Parathyroid adenoma (tissue), 2 donors: ENCODE measurements at regions not wholly inside any gene's neighbourhood (a gene's known extent, or its start where the extent isn't known, plus 50 kb on each side); places are given as distances from the start of the nearest gene placed in this dataset.

Experiments
- H2AFZ ChIP-seq: fragments of 300-600 bp; sonication (generic); one replicate; pipeline ENCODE4 v1.7.0; 2017; ENCODE audit warnings: antibody characterized with exemption, mild to moderate bottlenecking
- H3K27ac ChIP-seq: fragments of 300-600 bp; sonication (generic); one replicate; pipeline ENCODE4 v1.7.0; 2017
- H3K27me3 ChIP-seq: fragments of 300-600 bp; sonication (generic); one replicate; pipeline ENCODE4 v1.7.0; 2017; ENCODE audit warnings: low read length; ENCODE audit not compliant: control insufficient read depth, insufficient read depth
- H3K36me3 ChIP-seq: fragments of 300-600 bp; sonication (generic); one replicate; pipeline ENCODE4 v1.7.0; 2017; ENCODE audit warnings: low read length; ENCODE audit not compliant: control insufficient read depth, insufficient read depth
- H3K4me1 ChIP-seq: fragments of 300-600 bp; sonication (generic); one replicate; pipeline ENCODE4 v1.7.0; 2017; ENCODE audit warnings: control low read depth
- H3K4me2 ChIP-seq: fragments of 300-600 bp; sonication (generic); one replicate; pipeline ENCODE4 v1.7.0; 2017; ENCODE audit warnings: low read length
- H3K4me3 ChIP-seq: fragments of 300-600 bp; sonication (generic); one replicate; pipeline ENCODE4 v1.7.0; 2017; ENCODE audit warnings: low read depth, low read length
- H3K79me2 ChIP-seq: fragments of 300-600 bp; sonication (generic); one replicate; pipeline ENCODE4 v1.7.0; 2017; ENCODE audit warnings: control low read depth
- H3K9ac ChIP-seq: fragments of 300-600 bp; sonication (generic); one replicate; pipeline ENCODE4 v1.7.0; 2017; ENCODE audit warnings: mild to moderate bottlenecking
- H3K9me3 ChIP-seq: fragments of 300-600 bp; sonication (generic); one replicate; pipeline ENCODE4 v1.7.0; 2017; ENCODE audit warnings: low read length; ENCODE audit not compliant: control insufficient read depth
- TF ChIP-seq, protein P1 (sequence below): fragments of 300-600 bp; sonication (generic); IDR thresholded peaks from one replicate; pipeline ENCODE4 v1.7.0; 2017; ENCODE audit warnings: antibody characterized with exemption, mild to moderate bottlenecking
- donor health status: primary hyperparathyroidism.

DNA sequence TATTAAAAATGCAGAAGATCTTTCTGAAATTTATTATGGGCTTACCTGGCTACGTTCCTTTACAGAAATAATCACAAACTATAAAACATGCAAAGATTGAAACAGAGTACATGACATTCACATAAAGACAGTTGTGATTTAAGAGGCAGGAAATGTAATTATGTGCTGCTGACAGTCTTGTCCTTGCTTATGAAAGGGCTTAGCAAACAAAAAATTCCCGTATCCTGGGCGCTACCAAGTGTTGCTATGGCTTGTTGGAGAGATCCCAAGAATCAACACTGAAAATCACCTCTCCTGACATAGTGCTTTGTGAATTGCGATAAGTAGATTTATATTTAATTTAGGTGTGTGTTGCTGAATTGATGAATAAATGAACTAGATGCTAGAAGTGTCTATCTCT lies 352.5 kb upstream of the C9orf72 start:
- H3K36me3 ChIP-seq: no peaks in the 10 kb centered on the region
- H3K4me3 ChIP-seq: no peak overlapping the region
- no peaks in the 10 kb centered on the region for H3K27me3 ChIP-seq
- H3K9me3 ChIP-seq: no peaks in the 10 kb centered on the region
- no peak overlapping the region for H3K4me2 ChIP-seq
- TF ChIP-seq, protein P1, sequence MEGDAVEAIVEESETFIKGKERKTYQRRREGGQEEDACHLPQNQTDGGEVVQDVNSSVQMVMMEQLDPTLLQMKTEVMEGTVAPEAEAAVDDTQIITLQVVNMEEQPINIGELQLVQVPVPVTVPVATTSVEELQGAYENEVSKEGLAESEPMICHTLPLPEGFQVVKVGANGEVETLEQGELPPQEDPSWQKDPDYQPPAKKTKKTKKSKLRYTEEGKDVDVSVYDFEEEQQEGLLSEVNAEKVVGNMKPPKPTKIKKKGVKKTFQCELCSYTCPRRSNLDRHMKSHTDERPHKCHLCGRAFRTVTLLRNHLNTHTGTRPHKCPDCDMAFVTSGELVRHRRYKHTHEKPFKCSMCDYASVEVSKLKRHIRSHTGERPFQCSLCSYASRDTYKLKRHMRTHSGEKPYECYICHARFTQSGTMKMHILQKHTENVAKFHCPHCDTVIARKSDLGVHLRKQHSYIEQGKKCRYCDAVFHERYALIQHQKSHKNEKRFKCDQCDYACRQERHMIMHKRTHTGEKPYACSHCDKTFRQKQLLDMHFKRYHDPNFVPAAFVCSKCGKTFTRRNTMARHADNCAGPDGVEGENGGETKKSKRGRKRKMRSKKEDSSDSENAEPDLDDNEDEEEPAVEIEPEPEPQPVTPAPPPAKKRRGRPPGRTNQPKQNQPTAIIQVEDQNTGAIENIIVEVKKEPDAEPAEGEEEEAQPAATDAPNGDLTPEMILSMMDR: no peak
- H3K9ac ChIP-seq: no peak overlapping the region
- no peaks in the 10 kb centered on the region for H3K4me1 ChIP-seq
- H3K79me2 ChIP-seq: no peaks in the 10 kb centered on the region
- H3K27ac ChIP-seq: no peak overlapping the region
- H2AFZ ChIP-seq: no peak overlapping the region

DNA sequence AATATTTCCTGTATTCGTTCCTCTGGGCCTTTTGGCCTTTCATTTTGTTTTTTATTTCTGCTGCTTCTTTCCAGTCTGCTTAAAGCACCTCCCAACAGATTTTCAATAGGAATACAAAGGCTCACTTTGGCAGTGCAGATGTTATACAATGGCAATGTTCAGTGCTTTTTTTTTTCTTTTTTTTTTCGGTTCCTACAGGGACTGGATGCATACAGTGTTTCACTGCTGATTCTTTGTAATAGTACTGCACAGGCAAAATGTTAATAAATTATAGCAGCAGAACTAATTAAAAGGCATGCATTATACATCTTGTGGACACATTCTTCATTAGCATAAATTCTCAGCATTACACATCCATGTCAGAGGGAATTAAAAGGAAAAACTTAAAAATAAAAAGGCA lies 356.6 kb upstream of the C9orf72 start:
- Histone ChIP-seq H3K79me2 (no peaks in the 10 kb centered on the region), H3K4me3 (no peak overlapping the region), H3K36me3 (no peaks in the 10 kb centered on the region), H3K4me2 (no peak overlapping the region), H3K27me3 (no peaks in the 10 kb centered on the region), H3K4me1 (no peaks in the 10 kb centered on the region), H3K9me3 (no peaks in the 10 kb centered on the region), H3K9ac (no peak overlapping the region), H3K27ac (no peak overlapping the region), H2AFZ (no peak overlapping the region)
- TF ChIP-seq, protein P1: no peak

DNA sequence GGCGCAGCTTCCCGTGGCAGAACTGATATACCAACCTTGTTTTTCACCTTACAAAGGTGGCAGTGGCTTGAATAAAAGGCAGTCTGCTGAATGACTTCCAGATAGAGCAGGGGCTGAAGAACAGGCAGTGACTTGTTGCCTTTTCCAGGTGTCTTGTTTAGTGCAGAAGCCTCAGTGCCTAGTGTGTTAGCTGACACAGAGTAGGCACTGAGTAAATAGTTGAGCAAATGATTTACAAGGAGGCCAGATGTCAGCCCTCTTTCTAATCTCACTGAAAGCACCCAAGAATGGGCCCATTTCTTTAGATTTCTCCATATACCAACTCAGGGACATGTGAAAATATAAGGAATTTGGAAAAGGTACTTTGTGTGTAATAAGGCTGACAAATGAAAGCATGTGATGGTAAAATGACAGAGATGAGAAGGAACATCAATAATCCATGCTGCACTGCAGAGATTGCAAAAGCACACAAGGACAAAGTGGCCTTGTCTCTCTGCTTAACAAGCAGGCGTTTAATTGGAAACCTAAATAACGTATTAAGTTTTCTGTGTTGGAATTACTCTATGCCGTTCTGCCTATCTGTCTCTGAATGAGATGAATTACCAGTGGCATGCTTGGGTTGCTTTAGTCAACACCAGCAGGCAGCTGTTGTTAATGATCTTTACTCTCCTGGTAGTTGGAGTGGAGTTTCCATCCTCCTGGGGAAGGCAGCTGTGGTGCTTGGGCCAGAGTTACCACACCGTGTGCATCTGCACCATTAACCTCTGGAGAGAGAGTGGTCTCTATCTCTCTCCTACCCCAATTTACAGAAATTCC lies 360.1 kb upstream of the C9orf72 start:
- Histone ChIP-seq H3K4me3 (no peak overlapping the region), H3K27me3 (no peaks in the 10 kb centered on the region), H3K9me3 (no peaks in the 10 kb centered on the region), H3K36me3 (no peaks in the 10 kb centered on the region), H3K27ac (no peak overlapping the region), H3K79me2 (no peaks in the 10 kb centered on the region), H3K4me1 (no peaks in the 10 kb centered on the region), H3K4me2 (no peak overlapping the region), H3K9ac (no peak overlapping the region), H2AFZ (no peak overlapping the region)
- TF ChIP-seq, protein P1: no peak

DNA sequence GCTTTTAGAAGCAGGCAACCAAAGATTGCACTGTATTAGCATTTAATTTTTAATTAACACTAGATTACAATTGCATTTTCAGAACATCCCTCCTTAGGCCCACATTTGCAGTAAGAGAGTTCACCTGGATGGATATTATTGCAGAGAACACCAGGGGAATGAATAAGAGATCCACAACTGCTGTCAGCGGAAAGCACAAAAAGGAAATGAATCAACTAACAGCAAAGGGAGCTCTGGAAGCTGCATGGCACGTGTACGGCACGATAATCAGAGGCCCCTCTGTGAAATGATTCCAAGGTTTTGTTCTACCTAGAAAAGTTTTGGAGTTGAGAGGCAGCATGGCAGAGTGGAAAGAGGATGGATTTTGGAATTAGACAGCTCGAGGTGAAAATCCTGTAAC lies 361.2 kb upstream of the C9orf72 start:
- Histone ChIP-seq H3K79me2 (no peaks in the 10 kb centered on the region), H3K27ac (no peak overlapping the region), H3K9me3 (no peaks in the 10 kb centered on the region), H3K4me1 (no peaks in the 10 kb centered on the region), H3K4me2 (no peak overlapping the region), H3K4me3 (no peak overlapping the region), H2AFZ (no peak overlapping the region), H3K36me3 (no peaks in the 10 kb centered on the region), H3K9ac (no peak overlapping the region), H3K27me3 (no peaks in the 10 kb centered on the region)
- TF ChIP-seq, protein P1: no peak

DNA sequence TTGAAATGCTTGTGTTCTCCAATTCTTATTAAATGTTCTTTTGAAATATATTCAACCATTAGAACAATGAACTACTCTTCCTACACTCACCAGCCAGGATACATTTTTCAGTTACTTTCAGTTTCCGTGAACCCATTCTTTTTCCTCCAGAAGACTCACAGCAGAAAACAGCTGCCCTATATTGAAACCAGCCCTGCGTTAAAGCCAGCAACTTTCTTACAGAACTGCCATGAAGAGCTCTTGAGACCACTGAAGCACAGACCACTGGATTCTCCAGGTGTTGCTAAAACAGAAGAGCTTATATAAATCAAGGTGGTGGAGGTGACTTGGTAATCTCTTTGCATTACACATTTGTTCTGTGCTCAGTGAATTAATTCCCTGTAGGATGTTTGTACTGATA lies 365.9 kb upstream of the C9orf72 start:
- Histone ChIP-seq H3K9me3 (no peaks in the 10 kb centered on the region), H3K79me2 (no peaks in the 10 kb centered on the region), H3K9ac (no peak overlapping the region), H3K4me1 (no peaks in the 10 kb centered on the region), H3K36me3 (no peaks in the 10 kb centered on the region), H3K27me3 (no peaks in the 10 kb centered on the region), H3K4me2 (no peak overlapping the region), H2AFZ (no peak overlapping the region), H3K27ac (no peak overlapping the region), H3K4me3 (no peak overlapping the region)
- TF ChIP-seq, protein P1: no peak
